GM13977 (cell line): ENCODE measurements at regions not wholly inside any gene's neighbourhood (a gene's known extent, or its start where the extent isn't known, plus 50 kb on each side); places are given as distances from the start of the nearest gene placed in this dataset.

Source experiments
- DNase-seq: peaks from one replicate; pipeline ENCODE4 v3.0.0; 2012; ENCODE audit warnings: low spot score
- in situ Hi-C: fragments of 300-500 bp; cut with MboI; formaldehyde crosslinking; loops from one replicate; pipeline ENCODE4 v1.12.0; 2022; ENCODE audit warnings: low sequenced_read_pairs, low pct_unique_long_range_greater_than_20kb, mixed read lengths, inconsistent platforms; ENCODE audit not compliant: unreplicated experiment
- TF ChIP-seq, protein P1 (sequence below): IDR thresholded peaks from 2 replicates; pipeline ENCODE4 v1.5.1; 2012; ENCODE audit warnings: mild to moderate bottlenecking, control low read depth; ENCODE audit not compliant: insufficient read depth; ENCODE audit errors: extremely low read depth, missing control alignments

DNA sequence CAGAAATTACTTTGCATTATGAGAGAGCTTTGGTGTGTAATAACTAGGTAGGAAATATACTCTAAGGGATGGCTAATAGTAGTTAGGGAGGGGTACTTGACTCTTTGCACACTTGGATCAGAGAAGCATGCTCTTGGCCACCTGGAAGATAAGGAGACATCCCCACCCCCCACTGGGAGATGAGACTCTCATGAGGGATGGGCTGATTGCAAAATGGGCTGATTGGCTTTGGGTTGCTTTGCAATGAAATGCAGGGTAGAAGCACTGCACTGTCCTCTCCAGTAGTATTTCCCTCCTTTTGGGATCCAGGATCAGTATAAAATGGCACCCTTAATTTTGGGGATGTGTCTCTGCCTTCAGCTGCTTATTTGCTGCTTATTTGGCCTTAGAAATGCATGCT is 71.2 kb upstream of the EPS8L3 start:
- in situ Hi-C loops: no loop called here

GRCh38 chr1:109832945-109833344 is 69.2 kb upstream of the EPS8L3 start:
- TF ChIP-seq, protein P1, sequence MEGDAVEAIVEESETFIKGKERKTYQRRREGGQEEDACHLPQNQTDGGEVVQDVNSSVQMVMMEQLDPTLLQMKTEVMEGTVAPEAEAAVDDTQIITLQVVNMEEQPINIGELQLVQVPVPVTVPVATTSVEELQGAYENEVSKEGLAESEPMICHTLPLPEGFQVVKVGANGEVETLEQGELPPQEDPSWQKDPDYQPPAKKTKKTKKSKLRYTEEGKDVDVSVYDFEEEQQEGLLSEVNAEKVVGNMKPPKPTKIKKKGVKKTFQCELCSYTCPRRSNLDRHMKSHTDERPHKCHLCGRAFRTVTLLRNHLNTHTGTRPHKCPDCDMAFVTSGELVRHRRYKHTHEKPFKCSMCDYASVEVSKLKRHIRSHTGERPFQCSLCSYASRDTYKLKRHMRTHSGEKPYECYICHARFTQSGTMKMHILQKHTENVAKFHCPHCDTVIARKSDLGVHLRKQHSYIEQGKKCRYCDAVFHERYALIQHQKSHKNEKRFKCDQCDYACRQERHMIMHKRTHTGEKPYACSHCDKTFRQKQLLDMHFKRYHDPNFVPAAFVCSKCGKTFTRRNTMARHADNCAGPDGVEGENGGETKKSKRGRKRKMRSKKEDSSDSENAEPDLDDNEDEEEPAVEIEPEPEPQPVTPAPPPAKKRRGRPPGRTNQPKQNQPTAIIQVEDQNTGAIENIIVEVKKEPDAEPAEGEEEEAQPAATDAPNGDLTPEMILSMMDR: no peak
- no peak for DNase-seq
- in situ Hi-C loops: no loop called here

More for the DNA sequence above, 71.2 kb upstream of the EPS8L3 start:
- DNase-seq: no peak
- TF ChIP-seq, protein P1: no peak

- in situ Hi-C loops: no loop called here
- no peak for DNase-seq
- TF ChIP-seq, protein P1: no peak
Observed at GRCh38 chr1:109828756-109829505, 65.2 kb upstream of the EPS8L3 start.

GRCh38 chr1:109827986-109828385 is 64.3 kb upstream of the EPS8L3 start:
- DNase-seq: no peak
- in situ Hi-C loops: no loop called here
- TF ChIP-seq, protein P1: no peak

GRCh38 chr1:109827466-109827865 is 63.7 kb upstream of the EPS8L3 start:
- TF ChIP-seq, protein P1: no peak
- DNase-seq: no peak
- in situ Hi-C loops: no loop called here

DNA sequence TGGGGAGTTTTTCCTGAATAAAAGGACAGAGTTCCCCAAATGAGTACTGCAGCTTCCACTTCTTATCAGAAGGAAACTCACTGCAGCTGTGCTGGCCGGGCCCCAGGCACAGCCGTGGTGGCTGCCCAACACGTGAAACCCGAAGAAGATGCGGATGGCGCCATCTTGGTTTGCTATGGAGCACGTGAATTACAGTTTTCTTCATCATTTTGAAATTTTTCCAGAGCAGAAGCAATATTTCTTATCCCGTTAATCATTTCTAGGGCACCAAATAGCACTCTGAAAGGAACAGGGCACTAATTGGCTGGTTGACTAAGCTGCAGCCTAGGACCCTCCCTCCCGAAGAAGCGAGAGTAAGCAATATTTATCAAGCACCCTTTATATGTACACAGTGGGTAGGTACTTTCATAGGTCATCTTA is 63.2 kb upstream of the EPS8L3 start:
- TF ChIP-seq, protein P1: no peak
- in situ Hi-C loops: no loop called here

GRCh38 chr1:109826446-109826845 is 62.7 kb upstream of the EPS8L3 start:
- DNase-seq: no peak
- in situ Hi-C loops: no loop called here
- TF ChIP-seq, protein P1: no peak

More for the DNA sequence above, 63.2 kb upstream of the EPS8L3 start:
- no peak for DNase-seq
